ENCODE measurements at regions not wholly inside any gene's neighbourhood (a gene's known extent, or its start where the extent isn't known, plus 50 kb on each side); places are given as distances from the start of the nearest gene placed in this dataset.

DNA sequence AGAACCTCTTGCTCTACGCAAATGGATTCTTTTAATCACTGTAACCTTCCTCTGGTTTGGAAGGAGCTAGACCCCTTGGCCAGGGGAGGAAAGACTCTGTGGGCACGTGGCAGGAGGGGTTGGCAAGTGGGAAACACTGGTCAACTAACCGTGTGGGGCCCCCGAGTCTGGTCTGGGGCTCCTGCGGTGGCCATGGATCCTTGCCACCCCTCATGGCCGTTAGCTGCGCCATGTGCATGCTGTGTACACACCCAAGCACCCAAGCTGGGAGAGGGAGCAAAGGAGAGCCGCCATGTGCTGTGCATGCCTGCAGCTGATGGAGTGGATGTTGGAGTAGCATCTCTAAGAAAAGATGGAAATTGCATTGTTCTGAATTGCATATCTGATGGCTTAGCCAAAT is 730.6 kb downstream of the FAM181B start:
- TF ChIP-seq POLR2AphosphoS5 (IDR thresholded peaks at IDR 0.05; ENCODE audit: low read length) (no peak), YY1 (IDR thresholded peaks at IDR 0.05; ENCODE audit: low read depth, low read length) (no peak), EP300 (IDR thresholded peaks at IDR 0.05; ENCODE audit: borderline replicate concordance in 1 of 2, control insufficient read depth in 1 of 2, low read depth in 2 of 2, low read length in 2 of 2) (no peak), ZNF274 (IDR thresholded peaks at IDR 0.05; ENCODE audit: insufficient read depth, insufficient read length) (no peak), TARDBP (IDR thresholded peaks at IDR 0.05; ENCODE audit: borderline replicate concordance) (no peak), SPI1 (IDR thresholded peaks at IDR 0.05; ENCODE audit: borderline replicate concordance, insufficient read depth, low read depth, low read length) (no peak), CBX5 (IDR thresholded peaks at IDR 0.05; ENCODE audit: low read depth) (no peak), GABPA (IDR thresholded peaks at IDR 0.05; ENCODE audit: low read depth) (no peak), POLR2A (IDR thresholded peaks at IDR 0.05; ENCODE audit: low read depth, low read length) (no peak), CEBPB (IDR thresholded peaks at IDR 0.05; ENCODE audit: borderline replicate concordance in 1 of 2, low read depth in 2 of 2, low read length in 2 of 2) (no peak), BHLHE40 (IDR thresholded peaks at IDR 0.05; ENCODE audit: borderline replicate concordance in 1 of 2, low read depth in 2 of 2, low read length in 1 of 2) (no peak)
- TF ChIP-seq, protein P1, sequence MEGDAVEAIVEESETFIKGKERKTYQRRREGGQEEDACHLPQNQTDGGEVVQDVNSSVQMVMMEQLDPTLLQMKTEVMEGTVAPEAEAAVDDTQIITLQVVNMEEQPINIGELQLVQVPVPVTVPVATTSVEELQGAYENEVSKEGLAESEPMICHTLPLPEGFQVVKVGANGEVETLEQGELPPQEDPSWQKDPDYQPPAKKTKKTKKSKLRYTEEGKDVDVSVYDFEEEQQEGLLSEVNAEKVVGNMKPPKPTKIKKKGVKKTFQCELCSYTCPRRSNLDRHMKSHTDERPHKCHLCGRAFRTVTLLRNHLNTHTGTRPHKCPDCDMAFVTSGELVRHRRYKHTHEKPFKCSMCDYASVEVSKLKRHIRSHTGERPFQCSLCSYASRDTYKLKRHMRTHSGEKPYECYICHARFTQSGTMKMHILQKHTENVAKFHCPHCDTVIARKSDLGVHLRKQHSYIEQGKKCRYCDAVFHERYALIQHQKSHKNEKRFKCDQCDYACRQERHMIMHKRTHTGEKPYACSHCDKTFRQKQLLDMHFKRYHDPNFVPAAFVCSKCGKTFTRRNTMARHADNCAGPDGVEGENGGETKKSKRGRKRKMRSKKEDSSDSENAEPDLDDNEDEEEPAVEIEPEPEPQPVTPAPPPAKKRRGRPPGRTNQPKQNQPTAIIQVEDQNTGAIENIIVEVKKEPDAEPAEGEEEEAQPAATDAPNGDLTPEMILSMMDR (IDR thresholded peaks at IDR 0.05 in 2 of 3, conservative IDR thresholded peaks at IDR 0.05 in 1 of 3; ENCODE audit: control insufficient read depth in 2 of 3, extremely low read depth in 1 of 3, insufficient read depth in 1 of 3, low read depth in 3 of 3, low read length in 3 of 3) = no peak
- TF ChIP-seq, protein P2, sequence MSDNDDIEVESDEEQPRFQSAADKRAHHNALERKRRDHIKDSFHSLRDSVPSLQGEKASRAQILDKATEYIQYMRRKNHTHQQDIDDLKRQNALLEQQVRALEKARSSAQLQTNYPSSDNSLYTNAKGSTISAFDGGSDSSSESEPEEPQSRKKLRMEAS (IDR thresholded peaks at IDR 0.05; ENCODE audit: low read depth, low read length) = no peak
